Hepatocyte (in vitro differentiated cells): ENCODE measurements at regions not wholly inside any gene's neighbourhood (a gene's known extent, or its start where the extent isn't known, plus 50 kb on each side); places are given as distances from the start of the nearest gene placed in this dataset.

Experiments
- DNase-seq: peaks from one replicate; pipeline ENCODE4 v3.0.0-alpha.2; 2016; ENCODE audit warnings: low spot score
- H2AFZ ChIP-seq: fragments of 200-600 bp; sonication (generic); 2 replicates; pipeline ENCODE4 v1.6.0; 2016; ENCODE audit warnings: antibody characterized with exemption, mild to moderate bottlenecking
- H3K27ac ChIP-seq: fragments of 200-600 bp; sonication (generic); 2 replicates; pipeline ENCODE4 v1.5.1; 2016; ENCODE audit warnings: mild to moderate bottlenecking
- H3K27me3 ChIP-seq: fragments of 200-600 bp; sonication (generic); 2 replicates; pipeline ENCODE4 v1.6.1; 2016
- H3K36me3 ChIP-seq: fragments of 200-600 bp; sonication (generic); replicated peaks from 2 replicates; pipeline ENCODE4 v1.5.1; 2016; ENCODE audit warnings: low read depth; ENCODE audit not compliant: insufficient read depth
- H3K4me1 ChIP-seq: fragments of 200-600 bp; sonication (generic); 2 replicates; pipeline ENCODE4 v1.5.1; 2016; ENCODE audit warnings: mild to moderate bottlenecking, moderate library complexity; ENCODE audit not compliant: insufficient read depth
- H3K4me2 ChIP-seq: fragments of 200-600 bp; sonication (generic); 2 replicates; pipeline ENCODE4 v1.6.0; 2016
- H3K4me3 ChIP-seq: fragments of 200-600 bp; sonication (generic); 2 replicates; pipeline ENCODE4 v1.5.1; 2016; ENCODE audit warnings: mild to moderate bottlenecking
- H3K79me2 ChIP-seq: fragments of 200-600 bp; sonication (generic); 2 replicates; pipeline ENCODE4 v1.6.0; 2017; ENCODE audit warnings: mild to moderate bottlenecking
- H3K9me2 ChIP-seq: fragments of 200-600 bp; sonication (generic); replicated peaks from 2 replicates; pipeline ENCODE4 v1.6.0; 2017; ENCODE audit warnings: mild to moderate bottlenecking; ENCODE audit not compliant: insufficient read depth
- H3K9me3 ChIP-seq: fragments of 200-600 bp; sonication (generic); 2 replicates; pipeline ENCODE4 v1.5.1; 2016; ENCODE audit warnings: low read depth, mild to moderate bottlenecking
- H4K20me1 ChIP-seq: fragments of 200-600 bp; sonication (generic); 2 replicates; pipeline ENCODE4 v1.6.0; 2016; ENCODE audit warnings: mild to moderate bottlenecking; ENCODE audit not compliant: insufficient read depth, poor library complexity, severe bottlenecking
- EZH2 ChIP-seq: fragments of 200-600 bp; sonication (generic); IDR thresholded peaks from 2 replicates; pipeline ENCODE4 v1.6.1; 2016; ENCODE audit warnings: antibody characterized with exemption, mild to moderate bottlenecking, borderline replicate concordance
- EZH2phosphoT487 ChIP-seq: fragments of 200-600 bp; sonication (generic); IDR thresholded peaks from one replicate; pipeline ENCODE4 v1.6.1; 2018; ENCODE audit warnings: antibody characterized with exemption, mild to moderate bottlenecking, low read depth, moderate library complexity; ENCODE audit not compliant: unreplicated experiment, severe bottlenecking
- WGBS: methylation state at CpG from one replicate; pipeline ENCODE4 v1.1.6; 2016; ENCODE audit warnings: low lambda C conversion rate; ENCODE audit errors: missing lambda C conversion rate; 5-methylcytosine and 5-hydroxymethylcytosine counted together
- TF ChIP-seq, protein P1 (sequence below): fragments of 200-600 bp; sonication (generic); IDR thresholded peaks from 2 replicates; pipeline ENCODE4 v1.5.1; 2016; ENCODE audit warnings: antibody characterized with exemption, mild to moderate bottlenecking; ENCODE audit not compliant: poor library complexity

DNA sequence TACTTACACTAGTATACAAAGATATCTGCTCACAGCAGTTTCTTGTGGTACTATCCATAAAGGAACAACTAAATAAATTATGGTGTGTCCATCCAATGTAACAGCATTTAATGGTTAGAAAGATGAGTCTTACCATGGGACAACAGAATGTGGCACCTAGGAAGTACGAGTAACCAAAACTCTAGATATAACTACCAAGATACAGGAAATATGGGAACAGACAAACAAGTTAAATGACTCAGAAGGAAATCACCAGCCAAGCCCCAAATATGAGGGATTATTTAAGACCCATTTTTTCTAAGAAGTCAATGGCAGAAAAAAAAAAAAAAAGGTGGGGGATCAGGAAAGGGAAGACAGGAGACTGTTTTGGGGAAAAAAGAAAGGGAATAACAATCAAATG, 294.8 kb downstream of the PRELID2 start:
- no peak overlapping the region for H2AFZ ChIP-seq
- H3K27me3 ChIP-seq: no peaks in the 10 kb centered on the region
- no peak overlapping the region for H3K27ac ChIP-seq
- TF ChIP-seq EZH2: no peak
- no peak for TF ChIP-seq EZH2phosphoT487
- TF ChIP-seq, protein P1, sequence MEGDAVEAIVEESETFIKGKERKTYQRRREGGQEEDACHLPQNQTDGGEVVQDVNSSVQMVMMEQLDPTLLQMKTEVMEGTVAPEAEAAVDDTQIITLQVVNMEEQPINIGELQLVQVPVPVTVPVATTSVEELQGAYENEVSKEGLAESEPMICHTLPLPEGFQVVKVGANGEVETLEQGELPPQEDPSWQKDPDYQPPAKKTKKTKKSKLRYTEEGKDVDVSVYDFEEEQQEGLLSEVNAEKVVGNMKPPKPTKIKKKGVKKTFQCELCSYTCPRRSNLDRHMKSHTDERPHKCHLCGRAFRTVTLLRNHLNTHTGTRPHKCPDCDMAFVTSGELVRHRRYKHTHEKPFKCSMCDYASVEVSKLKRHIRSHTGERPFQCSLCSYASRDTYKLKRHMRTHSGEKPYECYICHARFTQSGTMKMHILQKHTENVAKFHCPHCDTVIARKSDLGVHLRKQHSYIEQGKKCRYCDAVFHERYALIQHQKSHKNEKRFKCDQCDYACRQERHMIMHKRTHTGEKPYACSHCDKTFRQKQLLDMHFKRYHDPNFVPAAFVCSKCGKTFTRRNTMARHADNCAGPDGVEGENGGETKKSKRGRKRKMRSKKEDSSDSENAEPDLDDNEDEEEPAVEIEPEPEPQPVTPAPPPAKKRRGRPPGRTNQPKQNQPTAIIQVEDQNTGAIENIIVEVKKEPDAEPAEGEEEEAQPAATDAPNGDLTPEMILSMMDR: no peak
- 88% methylated on average over 1 of the region's 1 CpG for WGBS
- no peaks in the 10 kb centered on the region for H3K36me3 ChIP-seq
- H3K9me2 ChIP-seq: no peaks in the 10 kb centered on the region
- no peaks in the 10 kb centered on the region for H3K79me2 ChIP-seq
- peaks cover 18% of the 10 kb centered on the region for H3K4me1 ChIP-seq
- DNase-seq: no peak
- no peaks in the 10 kb centered on the region for H4K20me1 ChIP-seq
- no peaks in the 10 kb centered on the region for H3K9me3 ChIP-seq
- no peak overlapping the region for H3K4me3 ChIP-seq
- H3K4me2 ChIP-seq: no peak overlapping the region

GRCh38 chr5:145539201-145539600, 295.9 kb downstream of the PRELID2 start:
- Histone ChIP-seq H2AFZ (no peak overlapping the region), H3K27ac (no peak overlapping the region), H3K79me2 (no peaks in the 10 kb centered on the region), H3K4me3 (no peak overlapping the region), H3K4me2 (no peak overlapping the region), H3K27me3 (no peaks in the 10 kb centered on the region), H3K4me1 (peaks cover 10% of the 10 kb centered on the region), H3K9me3 (no peaks in the 10 kb centered on the region), H4K20me1 (no peaks in the 10 kb centered on the region), H3K36me3 (no peaks in the 10 kb centered on the region), H3K9me2 (no peaks in the 10 kb centered on the region)
- WGBS: 70% methylated on average over 2 of the region's 2 CpGs
- TF ChIP-seq EZH2phosphoT487 (no peak), EZH2 (no peak)
- TF ChIP-seq, protein P1: no peak
- DNase-seq: no peak

- H3K27me3 ChIP-seq: no peaks in the 10 kb centered on the region
- no peak overlapping the region for H3K4me3 ChIP-seq
- H3K79me2 ChIP-seq: no peaks in the 10 kb centered on the region
- 86% methylated on average over 4 of the region's 4 CpGs for WGBS
- H3K4me2 ChIP-seq: no peak overlapping the region
- no peak for TF ChIP-seq EZH2phosphoT487
- TF ChIP-seq, protein P1: no peak
- no peak for TF ChIP-seq EZH2
- H3K4me1 ChIP-seq: peaks cover 7% of the 10 kb centered on the region
- H3K9me3 ChIP-seq: no peaks in the 10 kb centered on the region
- H3K36me3 ChIP-seq: no peaks in the 10 kb centered on the region
- DNase-seq: no peak
- H3K27ac ChIP-seq: no peak overlapping the region
- no peak overlapping the region for H2AFZ ChIP-seq
- H3K9me2 ChIP-seq: no peaks in the 10 kb centered on the region
- no peaks in the 10 kb centered on the region for H4K20me1 ChIP-seq
These were observed 299.0 kb downstream of the PRELID2 start for GRCh38 chr5:145536133-145536532.
